ENCODE measurements at regions not wholly inside any gene's neighbourhood (a gene's known extent, or its start where the extent isn't known, plus 50 kb on each side); places are given as distances from the start of the nearest gene placed in this dataset.

DNA sequence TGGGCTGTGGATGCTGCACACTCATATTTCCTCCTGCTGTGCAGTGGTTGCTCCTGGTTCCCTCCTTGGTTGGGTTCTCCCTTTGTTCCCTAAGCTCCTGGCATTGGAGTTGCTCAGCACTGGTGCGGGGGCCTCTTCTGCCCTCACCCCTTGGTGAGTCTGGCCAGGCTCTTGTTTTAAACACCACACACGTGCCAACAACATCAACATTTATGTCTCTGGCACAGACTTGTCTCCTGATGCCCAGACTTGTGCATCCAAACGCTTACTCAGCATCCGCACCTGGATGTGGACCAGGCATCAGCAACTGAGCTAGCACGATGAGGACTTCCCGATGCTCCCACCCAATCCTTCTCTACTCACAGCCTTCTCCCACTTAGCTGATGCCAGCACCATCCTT lies 627.6 kb downstream of the NPHP4 start:
- CTCF ChIA-PET, result no interaction called here
- Histone ChIP-seq H3K4me1 (ENCODE audit: control extremely low read depth in 1 of 4, control insufficient read depth in 4 of 4, insufficient read depth in 4 of 4, low read length in 3 of 4) (no peaks in the 10 kb centered on the region), H3K36me3 (ENCODE audit: control insufficient read depth in 4 of 4, insufficient read depth in 4 of 4, low read length in 3 of 4) (no peaks in the 10 kb centered on the region), H3K9me3 (ENCODE audit: control extremely low read depth in 1 of 5, control insufficient read depth in 4 of 5, insufficient read depth in 2 of 5, low read depth in 1 of 5, low read length in 4 of 5) (peaks cover 0 to 2% (median 0%) of the 10 kb centered on the region in 5 experiments), H3K27ac (ENCODE audit: insufficient read depth in 1 of 2, low read depth in 1 of 2, low read length in 2 of 2, poor library complexity in 1 of 2, severe bottlenecking in 2 of 2) (no peak overlapping the region), H3K27me3 (replicated peaks in 2 of 5; ENCODE audit: control insufficient read depth in 4 of 5, insufficient read depth in 5 of 5, low read length in 4 of 5) (peaks cover 0 to 3% (median 0%) of the 10 kb centered on the region in 5 experiments), H3K4me3 (ENCODE audit: control insufficient read depth in 1 of 7, extremely low read depth in 1 of 7, insufficient read depth in 4 of 7, low read depth in 2 of 7, low read length in 6 of 7) (no peak overlapping the region)
- DNase-seq, result no peak
- WGBS (ENCODE audit: insufficient coverage), result 89% methylated on average over 6 of the region's 6 CpGs
- POLR2A ChIA-PET, result no interaction called here

- H3K27ac ChIP-seq (ENCODE audit: insufficient read depth in 1 of 2, low read depth in 1 of 2, low read length in 2 of 2, poor library complexity in 1 of 2, severe bottlenecking in 2 of 2), result no peak overlapping the region
- DNase-seq, result no peak
- no peak overlapping the region for H3K4me3 ChIP-seq (ENCODE audit: control insufficient read depth in 1 of 7, extremely low read depth in 1 of 7, insufficient read depth in 4 of 7, low read depth in 2 of 7, low read length in 6 of 7)
- ChIA-PET CTCF (no interaction called here), POLR2A (no interaction called here)
- H3K27me3 ChIP-seq (replicated peaks in 2 of 5; ENCODE audit: control insufficient read depth in 4 of 5, insufficient read depth in 5 of 5, low read length in 4 of 5), result no peaks in the 10 kb centered on the region
- peaks cover 0 to 14% (median 4%) of the 10 kb centered on the region in 5 experiments for H3K9me3 ChIP-seq (ENCODE audit: control extremely low read depth in 1 of 5, control insufficient read depth in 4 of 5, insufficient read depth in 2 of 5, low read depth in 1 of 5, low read length in 4 of 5)
- H3K36me3 ChIP-seq (ENCODE audit: control insufficient read depth in 4 of 4, insufficient read depth in 4 of 4, low read length in 3 of 4), result no peaks in the 10 kb centered on the region
- no CpG with 5 or more reads among the region's 3 CpGs for WGBS (ENCODE audit: insufficient coverage)
- H3K4me1 ChIP-seq (ENCODE audit: control extremely low read depth in 1 of 4, control insufficient read depth in 4 of 4, insufficient read depth in 4 of 4, low read length in 3 of 4), result no peaks in the 10 kb centered on the region
Measured at GRCh38 chr1:5354681-5355080, 637.5 kb downstream of the NPHP4 start.

GRCh38 chr1:5351366-5351765 lies 640.9 kb downstream of the NPHP4 start:
- POLR2A ChIA-PET, result no interaction called here

GRCh38 chr1:5349526-5349925 lies 642.7 kb downstream of the NPHP4 start:
- WGBS (ENCODE audit: insufficient coverage), result 90% methylated on average over 6 of the region's 6 CpGs
- peaks cover 0 to 7% (median 0%) of the 10 kb centered on the region in 5 experiments for H3K9me3 ChIP-seq (ENCODE audit: control extremely low read depth in 1 of 5, control insufficient read depth in 4 of 5, insufficient read depth in 2 of 5, low read depth in 1 of 5, low read length in 4 of 5)
- CTCF ChIA-PET, result no interaction called here
- no peak overlapping the region for H3K27ac ChIP-seq (ENCODE audit: insufficient read depth in 1 of 2, low read depth in 1 of 2, low read length in 2 of 2, poor library complexity in 1 of 2, severe bottlenecking in 2 of 2)
- H3K36me3 ChIP-seq (ENCODE audit: control insufficient read depth in 4 of 4, insufficient read depth in 4 of 4, low read length in 3 of 4), result no peaks in the 10 kb centered on the region
- H3K4me1 ChIP-seq (ENCODE audit: control extremely low read depth in 1 of 4, control insufficient read depth in 4 of 4, insufficient read depth in 4 of 4, low read length in 3 of 4), result no peaks in the 10 kb centered on the region
- H3K4me3 ChIP-seq (ENCODE audit: control insufficient read depth in 1 of 7, extremely low read depth in 1 of 7, insufficient read depth in 4 of 7, low read depth in 2 of 7, low read length in 6 of 7), result no peak overlapping the region
- POLR2A ChIA-PET, result no interaction called here
- peaks cover 0 to 3% (median 0%) of the 10 kb centered on the region in 5 experiments for H3K27me3 ChIP-seq (replicated peaks in 2 of 5; ENCODE audit: control insufficient read depth in 4 of 5, insufficient read depth in 5 of 5, low read length in 4 of 5)
- DNase-seq, result no peak

More at GRCh38 chr1:5351366-5351765, 640.9 kb downstream of the NPHP4 start:
- Histone ChIP-seq H3K9me3 (ENCODE audit: control extremely low read depth in 1 of 5, control insufficient read depth in 4 of 5, insufficient read depth in 2 of 5, low read depth in 1 of 5, low read length in 4 of 5) (peaks cover 0 to 7% (median 3%) of the 10 kb centered on the region in 5 experiments), H3K27ac (ENCODE audit: insufficient read depth in 1 of 2, low read depth in 1 of 2, low read length in 2 of 2, poor library complexity in 1 of 2, severe bottlenecking in 2 of 2) (no peak overlapping the region), H3K36me3 (ENCODE audit: control insufficient read depth in 4 of 4, insufficient read depth in 4 of 4, low read length in 3 of 4) (no peaks in the 10 kb centered on the region), H3K27me3 (replicated peaks in 2 of 5; ENCODE audit: control insufficient read depth in 4 of 5, insufficient read depth in 5 of 5, low read length in 4 of 5) (peaks cover 0 to 3% (median 0%) of the 10 kb centered on the region in 5 experiments), H3K4me3 (ENCODE audit: control insufficient read depth in 1 of 7, extremely low read depth in 1 of 7, insufficient read depth in 4 of 7, low read depth in 2 of 7, low read length in 6 of 7) (no peak overlapping the region), H3K4me1 (ENCODE audit: control extremely low read depth in 1 of 4, control insufficient read depth in 4 of 4, insufficient read depth in 4 of 4, low read length in 3 of 4) (no peaks in the 10 kb centered on the region)
- DNase-seq, result no peak
- 89% methylated on average over 2 of the region's 4 CpGs for WGBS (ENCODE audit: insufficient coverage)
- CTCF ChIA-PET, result no interaction called here

GRCh38 chr1:5348732-5349465 lies 643.3 kb downstream of the NPHP4 start:
- ChIA-PET CTCF (no interaction called here), POLR2A (no interaction called here)
- Histone ChIP-seq H3K4me1 (ENCODE audit: control extremely low read depth in 1 of 4, control insufficient read depth in 4 of 4, insufficient read depth in 4 of 4, low read length in 3 of 4) (no peaks in the 10 kb centered on the region), H3K4me3 (ENCODE audit: control insufficient read depth in 1 of 7, extremely low read depth in 1 of 7, insufficient read depth in 4 of 7, low read depth in 2 of 7, low read length in 6 of 7) (no peak overlapping the region), H3K27me3 (replicated peaks in 2 of 5; ENCODE audit: control insufficient read depth in 4 of 5, insufficient read depth in 5 of 5, low read length in 4 of 5) (peaks cover 0 to 3% (median 0%) of the 10 kb centered on the region in 5 experiments), H3K36me3 (ENCODE audit: control insufficient read depth in 4 of 4, insufficient read depth in 4 of 4, low read length in 3 of 4) (no peaks in the 10 kb centered on the region), H3K27ac (ENCODE audit: insufficient read depth in 1 of 2, low read depth in 1 of 2, low read length in 2 of 2, poor library complexity in 1 of 2, severe bottlenecking in 2 of 2) (no peak overlapping the region), H3K9me3 (ENCODE audit: control extremely low read depth in 1 of 5, control insufficient read depth in 4 of 5, insufficient read depth in 2 of 5, low read depth in 1 of 5, low read length in 4 of 5) (peaks cover 0 to 7% (median 0%) of the 10 kb centered on the region in 5 experiments)
- no peak for DNase-seq
- WGBS (ENCODE audit: insufficient coverage), result 87% methylated on average over 10 of the region's 15 CpGs

DNA sequence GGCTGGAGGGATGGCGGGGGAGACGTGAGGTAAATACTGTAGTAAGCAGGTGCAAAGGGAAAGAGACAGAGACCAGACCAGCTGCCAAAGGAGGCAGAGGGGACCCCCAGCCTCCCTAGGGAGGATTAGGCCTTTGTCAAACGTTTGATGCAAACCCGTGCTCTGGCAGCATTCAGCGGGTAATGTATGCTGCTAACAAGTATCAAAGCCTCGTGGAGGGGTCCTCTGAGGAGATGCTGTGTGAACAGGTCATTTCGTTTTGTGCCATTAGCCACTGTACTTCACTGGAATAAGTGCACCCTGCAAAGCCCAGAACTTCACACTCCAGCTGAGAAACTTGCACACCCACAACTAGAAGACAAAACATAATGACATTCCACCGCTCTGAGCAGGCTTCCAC lies 644.5 kb downstream of the NPHP4 start:
- H3K27me3 ChIP-seq (replicated peaks in 2 of 5; ENCODE audit: control insufficient read depth in 4 of 5, insufficient read depth in 5 of 5, low read length in 4 of 5), result peaks cover 0 to 3% (median 0%) of the 10 kb centered on the region in 5 experiments
- H3K9me3 ChIP-seq (ENCODE audit: control extremely low read depth in 1 of 5, control insufficient read depth in 4 of 5, insufficient read depth in 2 of 5, low read depth in 1 of 5, low read length in 4 of 5), result peaks cover 0 to 7% (median 0%) of the 10 kb centered on the region in 5 experiments
- no peaks in the 10 kb centered on the region for H3K4me1 ChIP-seq (ENCODE audit: control extremely low read depth in 1 of 4, control insufficient read depth in 4 of 4, insufficient read depth in 4 of 4, low read length in 3 of 4)
- no peak for DNase-seq
- POLR2A ChIA-PET, result no interaction called here
- 90% methylated on average over 8 of the region's 8 CpGs for WGBS (ENCODE audit: insufficient coverage)
- H3K4me3 ChIP-seq (ENCODE audit: control insufficient read depth in 1 of 7, extremely low read depth in 1 of 7, insufficient read depth in 4 of 7, low read depth in 2 of 7, low read length in 6 of 7), result no peak overlapping the region
- H3K36me3 ChIP-seq (ENCODE audit: control insufficient read depth in 4 of 4, insufficient read depth in 4 of 4, low read length in 3 of 4), result no peaks in the 10 kb centered on the region
- CTCF ChIA-PET, result interaction anchor here (0.6 kb wide), 1 partner anchor 12 kb away, joined by 3 read pairs; no protein-coding TSS in a partner anchor
- no peak overlapping the region for H3K27ac ChIP-seq (ENCODE audit: insufficient read depth in 1 of 2, low read depth in 1 of 2, low read length in 2 of 2, poor library complexity in 1 of 2, severe bottlenecking in 2 of 2)

- CTCF ChIA-PET, result no interaction called here
- Histone ChIP-seq H3K27ac (ENCODE audit: insufficient read depth in 1 of 2, low read depth in 1 of 2, low read length in 2 of 2, poor library complexity in 1 of 2, severe bottlenecking in 2 of 2) (no peak overlapping the region), H3K27me3 (replicated peaks in 2 of 5; ENCODE audit: control insufficient read depth in 4 of 5, insufficient read depth in 5 of 5, low read length in 4 of 5) (peaks cover 0 to 3% (median 0%) of the 10 kb centered on the region in 5 experiments), H3K9me3 (ENCODE audit: control extremely low read depth in 1 of 5, control insufficient read depth in 4 of 5, insufficient read depth in 2 of 5, low read depth in 1 of 5, low read length in 4 of 5) (peaks cover 0 to 7% (median 0%) of the 10 kb centered on the region in 5 experiments), H3K4me3 (ENCODE audit: control insufficient read depth in 1 of 7, extremely low read depth in 1 of 7, insufficient read depth in 4 of 7, low read depth in 2 of 7, low read length in 6 of 7) (no peak overlapping the region), H3K4me1 (ENCODE audit: control extremely low read depth in 1 of 4, control insufficient read depth in 4 of 4, insufficient read depth in 4 of 4, low read length in 3 of 4) (no peaks in the 10 kb centered on the region), H3K36me3 (ENCODE audit: control insufficient read depth in 4 of 4, insufficient read depth in 4 of 4, low read length in 3 of 4) (no peaks in the 10 kb centered on the region)
- POLR2A ChIA-PET, result no interaction called here
- no peak for DNase-seq
- 98% methylated on average over 8 of the region's 8 CpGs for WGBS (ENCODE audit: insufficient coverage)
Measured at GRCh38 chr1:5345556-5345955, 646.7 kb downstream of the NPHP4 start.
